HCT116 (cell line): ENCODE measurements at regions not wholly inside any gene's neighbourhood (a gene's known extent, or its start where the extent isn't known, plus 50 kb on each side); places are given as distances from the start of the nearest gene placed in this dataset.

ENCODE experiments used
- ATAC-seq: fragments of 200-7000 bp; cut with Tn5 transposase; 2 replicates; pipeline ENCODE4 v1.9.1; 2020; ENCODE audit warnings: mild to moderate bottlenecking, moderate library complexity
- BruUV-seq: library from RNA; stranded (reverse); fragments of 400-500 nt; replicated peaks from 2 replicates; lab custom pipeline; 2021; lab: Mats Ljungman, UMichigan
- CTCF ChIA-PET: fragments of 300-600 bp; sonication (Branson Sonifier 250); formaldehyde crosslinking; loops from one replicate; lab custom pipeline; 2021; ENCODE audit warnings: antibody characterized with exemption; lab: Charles Lee
- POLR2A ChIA-PET: fragments of 300-600, 350-600 bp; sonication (Branson Sonifier 250); formaldehyde crosslinking; loops from one replicate; lab custom pipeline; 2021; ENCODE audit warnings: antibody characterized with exemption; lab: Charles Lee
- RAD21 ChIA-PET, 2 experiments: fragments of 300-600 bp; sonication (Branson Sonifier 250); formaldehyde crosslinking; loops; one replicate each; lab custom pipeline; 2023; ENCODE audit warnings: low total read pairs in 2 of 2; ENCODE audit not compliant: uncharacterized antibody in 2 of 2, unreplicated experiment in 2 of 2, low non-redundant PET in 1 of 2; lab: Charles Lee
- DNase-seq: peaks from one replicate; pipeline ENCODE4 v3.0.0-alpha.2; 2010; ENCODE audit warnings: low read depth, low spot score
- H2AFZ ChIP-seq: fragments of 200-600 bp; shearing (Covaris generic), sonication (generic); 2 replicates; pipeline ENCODE4 v1.6.1; 2017; ENCODE audit warnings: low read depth, mixed run types, mixed read lengths, antibody characterized with exemption, low read length; ENCODE audit not compliant: poor library complexity, severe bottlenecking
- H3K27ac ChIP-seq: 2 replicates; pipeline ENCODE4 v1.5.1; 2012; ENCODE audit warnings: low read depth, low read length
- H3K27me3 ChIP-seq: fragments of 200-600 bp; sonication (generic); 2 replicates; pipeline ENCODE4 v1.6.1; 2016; ENCODE audit warnings: mixed run types, low read length, mixed read lengths; ENCODE audit not compliant: insufficient read depth
- H3K36me3 ChIP-seq, 2 experiments: fragments of 200-500 bp in 1 of 2; fragments of 200-600 bp in 1 of 2; sonication (Bioruptor generic) in 1 of 2; sonication (generic) in 1 of 2; 2 replicates each; pipeline versions ENCODE4 v1.5.1 to v1.6.1; 2014 to 2016; ENCODE audit warnings: low read length in 2 of 2, inconsistent platforms in 1 of 2, mixed read lengths in 1 of 2, mixed run types in 1 of 2; ENCODE audit not compliant: insufficient read depth in 2 of 2, control insufficient read depth in 1 of 2
- H3K4me1 ChIP-seq, 2 experiments: fragments of 200-600 bp in 1 of 2; sonication (generic) in 1 of 2; 2 replicates each; pipeline versions ENCODE4 v1.5.1 to v1.6.1; 2012 to 2017; ENCODE audit warnings: low read length in 2 of 2, inconsistent platforms in 1 of 2, mild to moderate bottlenecking in 1 of 2, mixed read lengths in 1 of 2, mixed run types in 1 of 2, moderate library complexity in 1 of 2; ENCODE audit not compliant: insufficient read depth in 2 of 2, control insufficient read depth in 1 of 2
- H3K4me2 ChIP-seq: fragments of 200-600 bp; sonication (generic); 2 replicates; pipeline ENCODE4 v1.6.1; 2017; ENCODE audit warnings: mixed run types, low read length, mixed read lengths
- H3K4me3 ChIP-seq, 2 experiments: fragments of 200-600 bp in 1 of 2; sonication (generic) in 1 of 2; replicated peaks in 1 of 2; 2 replicates each; pipeline ENCODE4 v1.5.1; 2011 to 2016; ENCODE audit warnings: low read length in 2 of 2, control low read depth in 1 of 2, low read depth in 1 of 2, mild to moderate bottlenecking in 1 of 2, mixed read lengths in 1 of 2, mixed run types in 1 of 2
- H3K79me2 ChIP-seq: fragments of 200-600 bp; sonication (generic); 2 replicates; pipeline ENCODE4 v1.6.1; 2017; ENCODE audit warnings: mild to moderate bottlenecking, mixed run types, low read length, moderate library complexity, mixed read lengths; ENCODE audit not compliant: insufficient read depth
- H3K9ac ChIP-seq: fragments of 200-600 bp; sonication (generic); 2 replicates; pipeline ENCODE4 v1.6.1; 2016; ENCODE audit warnings: low read length, mixed read lengths
- H3K9me2 ChIP-seq: fragments of 200-600 bp; sonication (generic), shearing (Covaris generic); 2 replicates; pipeline ENCODE4 v1.6.1; 2017; ENCODE audit warnings: mixed run types, mild to moderate bottlenecking, moderate library complexity; ENCODE audit not compliant: insufficient read depth
- H3K9me3 ChIP-seq, 2 experiments: fragments of 200-500 bp in 1 of 2; fragments of 200-600 bp in 1 of 2; sonication (Bioruptor generic) in 1 of 2; sonication (generic) in 1 of 2; 2 replicates each; pipeline ENCODE4 v1.6.1; 2014 to 2017; ENCODE audit warnings: low read length in 2 of 2, mixed read lengths in 2 of 2, inconsistent platforms in 1 of 2, low read depth in 1 of 2, mild to moderate bottlenecking in 1 of 2, mixed run types in 1 of 2, moderate library complexity in 1 of 2; ENCODE audit not compliant: control insufficient read depth in 1 of 2, insufficient read depth in 1 of 2
- H4K20me1 ChIP-seq: fragments of 200-600 bp; sonication (generic), shearing (Covaris generic); 2 replicates; pipeline ENCODE4 v1.6.1; 2017; ENCODE audit warnings: mixed run types, mild to moderate bottlenecking, moderate library complexity; ENCODE audit not compliant: insufficient read depth
- CEBPB ChIP-seq: IDR thresholded peaks from 2 replicates; pipeline ENCODE4 v1.6.1; 2012; ENCODE audit warnings: low read depth
- EGR1 ChIP-seq: IDR thresholded peaks from 2 replicates; pipeline ENCODE4 v1.6.1; 2012; ENCODE audit warnings: low read depth
- ELF1 ChIP-seq: IDR thresholded peaks from 2 replicates; pipeline ENCODE4 v1.6.1; 2012; ENCODE audit warnings: low read depth, borderline replicate concordance
- EZH2 ChIP-seq: fragments of 200-600 bp; sonication (generic); IDR thresholded peaks from 2 replicates; pipeline ENCODE4 v1.6.1; 2017; ENCODE audit warnings: antibody characterized with exemption, mixed run types
- POLR2A ChIP-seq: IDR thresholded peaks from 2 replicates; pipeline ENCODE4 v1.7.0; 2011; ENCODE audit warnings: borderline replicate concordance; ENCODE audit not compliant: insufficient read depth, insufficient read length; ENCODE audit errors: extremely low read depth
- POLR2AphosphoS5 ChIP-seq: IDR thresholded peaks from 2 replicates; pipeline ENCODE4 v1.6.1; 2011; ENCODE audit warnings: mild to moderate bottlenecking, low read depth, low read length, moderate library complexity
- RAD21 ChIP-seq: IDR thresholded peaks from 2 replicates; pipeline ENCODE4 v1.6.1; 2012; ENCODE audit warnings: low read depth, mild to moderate bottlenecking
- REST ChIP-seq: IDR thresholded peaks from 2 replicates; pipeline ENCODE4 v1.6.1; 2012; ENCODE audit warnings: low read depth
- SIN3A ChIP-seq: IDR thresholded peaks from 2 replicates; pipeline ENCODE4 v1.6.1; 2012; ENCODE audit warnings: low read depth
- SRF ChIP-seq: IDR thresholded peaks from 2 replicates; pipeline ENCODE4 v1.6.1; 2012; ENCODE audit warnings: low read depth
- TCF7L2 ChIP-seq: IDR thresholded peaks from 2 replicates; pipeline ENCODE4 v1.7.0; 2011; ENCODE audit warnings: borderline replicate concordance, inconsistent platforms; ENCODE audit not compliant: insufficient read depth, insufficient read length; ENCODE audit errors: extremely low read depth
- YY1 ChIP-seq: IDR thresholded peaks from 2 replicates; pipeline ENCODE4 v1.6.1; 2011; ENCODE audit warnings: low read length, low read depth, moderate library complexity, mild to moderate bottlenecking; ENCODE audit not compliant: insufficient replicate concordance; ENCODE audit errors: extremely low read depth
- ZNF274 ChIP-seq: fragments of 200-500 bp; sonication (Bioruptor generic); IDR thresholded peaks from 2 replicates; pipeline ENCODE4 v1.6.1; 2014; ENCODE audit warnings: mild to moderate bottlenecking, low read depth, low read length, inconsistent platforms
- intact Hi-C: fragments of 100-400 bp; cut with micrococcal nuclease; formaldehyde crosslinking; loops from 2 replicates; pipeline ENCODE4 v1.10.0; 2022
- TF ChIP-seq, protein P1 (sequence below): IDR thresholded peaks from 2 replicates; pipeline ENCODE4 v1.6.1; 2012
- TF ChIP-seq, protein P2 (sequence below): IDR thresholded peaks from 2 replicates; pipeline ENCODE4 v1.6.1; 2012

DNA sequence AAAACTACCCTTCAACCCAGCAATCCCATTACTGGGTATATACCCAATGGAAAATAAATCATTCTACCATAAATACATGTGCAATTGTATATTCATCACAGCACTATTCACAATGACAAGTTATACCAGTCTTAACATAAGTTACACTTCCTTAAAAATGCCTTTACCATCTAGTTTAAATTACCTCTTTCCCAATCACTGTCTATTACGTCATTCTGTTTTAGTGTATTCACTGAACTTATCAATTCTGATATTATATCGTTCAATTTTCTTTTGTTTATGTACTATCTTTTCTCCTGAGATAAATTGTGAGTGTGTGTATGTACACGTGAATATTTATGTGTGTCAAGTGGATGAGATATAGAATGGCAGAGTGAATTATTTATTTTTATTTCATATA, 1416.8 kb downstream of the OLFM4 start:
- Histone ChIP-seq H2AFZ (no peak overlapping the region), H3K36me3 (no peaks in the 10 kb centered on the region), H4K20me1 (no peaks in the 10 kb centered on the region), H3K4me1 (no peaks in the 10 kb centered on the region), H3K9me3 (peaks cover 0 to 5% of the 10 kb centered on the region in 2 experiments; a peak in 3 of 4 replicates), H3K4me2 (no peak overlapping the region), H3K4me3 (no peak overlapping the region), H3K79me2 (no peaks in the 10 kb centered on the region), H3K9me2 (no peaks in the 10 kb centered on the region), H3K9ac (no peak overlapping the region), H3K27me3 (no peaks in the 10 kb centered on the region), H3K27ac (no peak overlapping the region)
- POLR2A ChIA-PET = no interaction called here
- no peak for TF ChIP-seq YY1
- TF ChIP-seq, protein P1, sequence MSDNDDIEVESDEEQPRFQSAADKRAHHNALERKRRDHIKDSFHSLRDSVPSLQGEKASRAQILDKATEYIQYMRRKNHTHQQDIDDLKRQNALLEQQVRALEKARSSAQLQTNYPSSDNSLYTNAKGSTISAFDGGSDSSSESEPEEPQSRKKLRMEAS = no peak
- no peak for TF ChIP-seq ELF1
- no peak for TF ChIP-seq REST
- no peak for TF ChIP-seq EGR1
- TF ChIP-seq RAD21 = no peak
- TF ChIP-seq POLR2A = no peak
- no peak for TF ChIP-seq POLR2AphosphoS5
- no peak for TF ChIP-seq TCF7L2
- TF ChIP-seq, protein P2, sequence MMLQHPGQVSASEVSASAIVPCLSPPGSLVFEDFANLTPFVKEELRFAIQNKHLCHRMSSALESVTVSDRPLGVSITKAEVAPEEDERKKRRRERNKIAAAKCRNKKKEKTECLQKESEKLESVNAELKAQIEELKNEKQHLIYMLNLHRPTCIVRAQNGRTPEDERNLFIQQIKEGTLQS = no peak
- TF ChIP-seq SRF = no peak
- no peak for TF ChIP-seq SIN3A
- TF ChIP-seq EZH2 = no peak
- no peak for TF ChIP-seq ZNF274
- no peak for TF ChIP-seq CEBPB
- RAD21 ChIA-PET = no interaction called here
- CTCF ChIA-PET = no interaction called here
- ATAC-seq = no peak
- DNase-seq = no peak
- BruUV-seq = no TSS peak
- intact Hi-C loops = no loop called here
